ENCODE measurements at regions not wholly inside any gene's neighbourhood (a gene's known extent, or its start where the extent isn't known, plus 50 kb on each side); places are given as distances from the start of the nearest gene placed in this dataset.

- no peak for ATAC-seq
- no peaks in the 10 kb centered on the region for H3K9me3 ChIP-seq
- WGBS, 4 donors: 84 to 90% (median 86%) methylated on average over 3 of the region's 3 CpGs
- no peak overlapping the region for H3K27ac ChIP-seq
- no peak for DNase-seq
- no peaks in the 10 kb centered on the region for H3K27me3 ChIP-seq
- no peak overlapping the region for H3K4me3 ChIP-seq
- H3K4me1 ChIP-seq: no peaks in the 10 kb centered on the region
- TF ChIP-seq POLR2A (IDR thresholded peaks at IDR 0.05) (no peak), CTCF (IDR thresholded peaks at IDR 0.05) (no peak)
- H3K36me3 ChIP-seq: no peaks in the 10 kb centered on the region
- intact Hi-C loops (cut with DNase I): no loop called here
Observed at GRCh38 chr1:86272083-86272482, 115.5 kb upstream of the COL24A1 start.

GRCh38 chr1:86271046-86271445 lies 114.5 kb upstream of the COL24A1 start:
- intact Hi-C loops (cut with DNase I): no loop called here
- TF ChIP-seq POLR2A (IDR thresholded peaks at IDR 0.05): no peak
- TF ChIP-seq CTCF (IDR thresholded peaks at IDR 0.05): no peak
- Histone ChIP-seq H3K36me3 (no peaks in the 10 kb centered on the region), H3K4me1 (no peaks in the 10 kb centered on the region), H3K27ac (no peak overlapping the region), H3K4me3 (no peak overlapping the region), H3K9me3 (no peaks in the 10 kb centered on the region), H3K27me3 (no peaks in the 10 kb centered on the region)
- ATAC-seq (no peak), DNase-seq (no peak)
- 32 to 61% (median 49%) methylated on average over 2 of the region's 2 CpGs for WGBS, 4 donors

- TF ChIP-seq POLR2A (IDR thresholded peaks at IDR 0.05): no peak
- no peak for TF ChIP-seq CTCF (IDR thresholded peaks at IDR 0.05)
- ATAC-seq: no peak
- H3K27me3 ChIP-seq: no peaks in the 10 kb centered on the region
- intact Hi-C loops (cut with DNase I): no loop called here
- H3K27ac ChIP-seq: no peak overlapping the region
- no peak for DNase-seq
- no peak overlapping the region for H3K4me3 ChIP-seq
- H3K4me1 ChIP-seq: no peaks in the 10 kb centered on the region
- H3K9me3 ChIP-seq: no peaks in the 10 kb centered on the region
- 77 to 84% (median 78%) methylated on average over 5 of the region's 5 CpGs for WGBS, 4 donors
- H3K36me3 ChIP-seq: no peaks in the 10 kb centered on the region
Observed at GRCh38 chr1:86263101-86263500, 106.5 kb upstream of the COL24A1 start.

GRCh38 chr1:86260476-86260875 lies 103.9 kb upstream of the COL24A1 start:
- no peak for TF ChIP-seq POLR2A (IDR thresholded peaks at IDR 0.05)
- TF ChIP-seq CTCF (IDR thresholded peaks at IDR 0.05): no peak
- H3K4me3 ChIP-seq: no peak overlapping the region
- H3K4me1 ChIP-seq: no peaks in the 10 kb centered on the region
- no peaks in the 10 kb centered on the region for H3K36me3 ChIP-seq
- intact Hi-C loops (cut with DNase I): no loop called here
- H3K27me3 ChIP-seq: no peaks in the 10 kb centered on the region
- no peaks in the 10 kb centered on the region for H3K9me3 ChIP-seq
- ATAC-seq (no peak), DNase-seq (no peak)
- no peak overlapping the region for H3K27ac ChIP-seq

All from heart left ventricle (tissue), 16 donors.